ENCODE measurements at regions not wholly inside any gene's neighbourhood (a gene's known extent, or its start where the extent isn't known, plus 50 kb on each side); places are given as distances from the start of the nearest gene placed in this dataset.

DNA sequence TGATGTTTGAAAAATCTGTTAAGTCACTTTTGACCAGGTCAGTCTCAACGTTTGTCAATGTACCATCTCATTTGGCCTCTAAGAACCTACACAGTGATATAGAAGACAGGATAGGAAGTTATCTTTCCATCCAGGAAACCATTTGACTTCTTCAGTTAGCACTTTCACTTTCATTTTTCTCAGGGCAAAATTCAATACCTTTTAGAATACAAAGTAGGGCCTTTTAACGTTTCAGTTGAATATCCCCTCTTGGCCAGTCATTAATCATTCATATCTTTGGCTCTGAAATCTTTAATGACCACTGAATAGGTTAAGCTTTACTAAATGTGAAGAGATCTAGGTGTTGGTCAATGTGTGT, 101.1 kb upstream of the GNAQ start:
- TF ChIP-seq EP300 (IDR thresholded peaks at IDR 0.05), result no peak
- TF ChIP-seq, protein P1, sequence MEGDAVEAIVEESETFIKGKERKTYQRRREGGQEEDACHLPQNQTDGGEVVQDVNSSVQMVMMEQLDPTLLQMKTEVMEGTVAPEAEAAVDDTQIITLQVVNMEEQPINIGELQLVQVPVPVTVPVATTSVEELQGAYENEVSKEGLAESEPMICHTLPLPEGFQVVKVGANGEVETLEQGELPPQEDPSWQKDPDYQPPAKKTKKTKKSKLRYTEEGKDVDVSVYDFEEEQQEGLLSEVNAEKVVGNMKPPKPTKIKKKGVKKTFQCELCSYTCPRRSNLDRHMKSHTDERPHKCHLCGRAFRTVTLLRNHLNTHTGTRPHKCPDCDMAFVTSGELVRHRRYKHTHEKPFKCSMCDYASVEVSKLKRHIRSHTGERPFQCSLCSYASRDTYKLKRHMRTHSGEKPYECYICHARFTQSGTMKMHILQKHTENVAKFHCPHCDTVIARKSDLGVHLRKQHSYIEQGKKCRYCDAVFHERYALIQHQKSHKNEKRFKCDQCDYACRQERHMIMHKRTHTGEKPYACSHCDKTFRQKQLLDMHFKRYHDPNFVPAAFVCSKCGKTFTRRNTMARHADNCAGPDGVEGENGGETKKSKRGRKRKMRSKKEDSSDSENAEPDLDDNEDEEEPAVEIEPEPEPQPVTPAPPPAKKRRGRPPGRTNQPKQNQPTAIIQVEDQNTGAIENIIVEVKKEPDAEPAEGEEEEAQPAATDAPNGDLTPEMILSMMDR (IDR thresholded peaks at IDR 0.05), result no peak
- no peak for TF ChIP-seq POLR2A (IDR thresholded peaks at IDR 0.05)

Data from sigmoid colon (tissue), 4 donors.